Fibroblast of lung (primary cell): ENCODE measurements at regions not wholly inside any gene's neighbourhood (a gene's known extent, or its start where the extent isn't known, plus 50 kb on each side); places are given as distances from the start of the nearest gene placed in this dataset.

Experiments
- EZH2 ChIP-seq: IDR thresholded peaks from 2 replicates; pipeline ENCODE4 v1.5.1; 2012; ENCODE audit warnings: low read length, control low read depth, mild to moderate bottlenecking; ENCODE audit errors: missing control alignments
- TF ChIP-seq, protein P1 (sequence below), 2 donors: IDR thresholded peaks in 1 of 2; conservative IDR thresholded peaks in 1 of 2; 1 replicate in 1 of 2; 2 replicates in 1 of 2; pipeline ENCODE4 v1.5.1; 2011 to 2012; ENCODE audit warnings: low read length in 2 of 2, control low read depth in 1 of 2, inconsistent platforms in 1 of 2, low read depth in 1 of 2, mild to moderate bottlenecking in 1 of 2

DNA sequence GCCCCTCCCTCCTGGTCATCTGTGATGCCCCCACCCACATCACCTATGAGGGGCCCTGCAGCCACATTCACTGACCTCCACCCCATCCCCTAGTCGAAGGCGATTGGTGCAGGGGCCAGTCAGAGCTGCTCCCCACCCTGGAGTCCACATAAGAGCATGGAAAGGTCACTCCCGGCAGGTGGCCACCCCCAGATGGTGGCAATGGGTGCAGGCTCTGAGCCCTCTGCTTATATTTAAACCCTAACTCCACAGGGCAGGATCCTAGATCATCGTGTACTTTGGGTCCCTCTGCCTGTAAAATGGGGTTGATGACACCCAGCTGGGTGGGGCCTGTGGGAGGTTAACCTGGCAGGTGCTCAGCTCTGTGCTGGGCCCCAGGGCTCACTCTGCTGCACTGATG is 186.8 kb upstream of the C1orf174 start:
- TF ChIP-seq, protein P1, sequence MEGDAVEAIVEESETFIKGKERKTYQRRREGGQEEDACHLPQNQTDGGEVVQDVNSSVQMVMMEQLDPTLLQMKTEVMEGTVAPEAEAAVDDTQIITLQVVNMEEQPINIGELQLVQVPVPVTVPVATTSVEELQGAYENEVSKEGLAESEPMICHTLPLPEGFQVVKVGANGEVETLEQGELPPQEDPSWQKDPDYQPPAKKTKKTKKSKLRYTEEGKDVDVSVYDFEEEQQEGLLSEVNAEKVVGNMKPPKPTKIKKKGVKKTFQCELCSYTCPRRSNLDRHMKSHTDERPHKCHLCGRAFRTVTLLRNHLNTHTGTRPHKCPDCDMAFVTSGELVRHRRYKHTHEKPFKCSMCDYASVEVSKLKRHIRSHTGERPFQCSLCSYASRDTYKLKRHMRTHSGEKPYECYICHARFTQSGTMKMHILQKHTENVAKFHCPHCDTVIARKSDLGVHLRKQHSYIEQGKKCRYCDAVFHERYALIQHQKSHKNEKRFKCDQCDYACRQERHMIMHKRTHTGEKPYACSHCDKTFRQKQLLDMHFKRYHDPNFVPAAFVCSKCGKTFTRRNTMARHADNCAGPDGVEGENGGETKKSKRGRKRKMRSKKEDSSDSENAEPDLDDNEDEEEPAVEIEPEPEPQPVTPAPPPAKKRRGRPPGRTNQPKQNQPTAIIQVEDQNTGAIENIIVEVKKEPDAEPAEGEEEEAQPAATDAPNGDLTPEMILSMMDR (conservative IDR thresholded peaks at IDR 0.05 in 1 of 2, IDR thresholded peaks at IDR 0.05 in 1 of 2; ENCODE audit: low read depth in 1 of 2, low read length in 2 of 2) = no peak
- no peak for TF ChIP-seq EZH2
